ENCODE measurements at regions not wholly inside any gene's neighbourhood (a gene's known extent, or its start where the extent isn't known, plus 50 kb on each side); places are given as distances from the start of the nearest gene placed in this dataset.

DNA sequence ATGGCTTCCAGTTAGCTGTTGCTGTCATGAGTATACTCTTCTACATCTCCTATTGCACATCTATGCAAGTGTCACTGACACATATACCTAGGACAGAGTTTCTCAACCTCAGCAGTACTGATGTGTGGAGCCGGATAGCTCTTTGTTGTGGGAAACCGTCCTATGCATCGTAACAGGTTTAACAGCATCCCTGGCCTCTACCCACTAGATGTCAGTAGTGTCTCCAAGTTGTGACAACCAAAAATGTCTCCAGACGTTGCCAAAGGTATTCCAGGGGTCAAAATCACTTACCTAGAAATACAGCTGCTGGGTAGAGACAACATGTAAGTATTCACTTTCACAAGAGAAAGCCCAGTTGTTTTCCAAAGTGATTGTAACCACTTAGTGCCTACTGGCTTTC lies 637.6 kb downstream of the RNF144B start (continued):
- TF ChIP-seq, protein P1, sequence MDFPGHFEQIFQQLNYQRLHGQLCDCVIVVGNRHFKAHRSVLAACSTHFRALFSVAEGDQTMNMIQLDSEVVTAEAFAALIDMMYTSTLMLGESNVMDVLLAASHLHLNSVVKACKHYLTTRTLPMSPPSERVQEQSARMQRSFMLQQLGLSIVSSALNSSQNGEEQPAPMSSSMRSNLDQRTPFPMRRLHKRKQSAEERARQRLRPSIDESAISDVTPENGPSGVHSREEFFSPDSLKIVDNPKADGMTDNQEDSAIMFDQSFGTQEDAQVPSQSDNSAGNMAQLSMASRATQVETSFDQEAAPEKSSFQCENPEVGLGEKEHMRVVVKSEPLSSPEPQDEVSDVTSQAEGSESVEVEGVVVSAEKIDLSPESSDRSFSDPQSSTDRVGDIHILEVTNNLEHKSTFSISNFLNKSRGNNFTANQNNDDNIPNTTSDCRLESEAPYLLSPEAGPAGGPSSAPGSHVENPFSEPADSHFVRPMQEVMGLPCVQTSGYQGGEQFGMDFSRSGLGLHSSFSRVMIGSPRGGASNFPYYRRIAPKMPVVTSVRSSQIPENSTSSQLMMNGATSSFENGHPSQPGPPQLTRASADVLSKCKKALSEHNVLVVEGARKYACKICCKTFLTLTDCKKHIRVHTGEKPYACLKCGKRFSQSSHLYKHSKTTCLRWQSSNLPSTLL (IDR thresholded peaks at IDR 0.05): no peak
- TF ChIP-seq ZNF224 (CRISPR knock-in tag; IDR thresholded peaks at IDR 0.05) (no peak), NCOR1 (IDR thresholded peaks at IDR 0.05) (no peak)
- TF ChIP-seq, protein P2, sequence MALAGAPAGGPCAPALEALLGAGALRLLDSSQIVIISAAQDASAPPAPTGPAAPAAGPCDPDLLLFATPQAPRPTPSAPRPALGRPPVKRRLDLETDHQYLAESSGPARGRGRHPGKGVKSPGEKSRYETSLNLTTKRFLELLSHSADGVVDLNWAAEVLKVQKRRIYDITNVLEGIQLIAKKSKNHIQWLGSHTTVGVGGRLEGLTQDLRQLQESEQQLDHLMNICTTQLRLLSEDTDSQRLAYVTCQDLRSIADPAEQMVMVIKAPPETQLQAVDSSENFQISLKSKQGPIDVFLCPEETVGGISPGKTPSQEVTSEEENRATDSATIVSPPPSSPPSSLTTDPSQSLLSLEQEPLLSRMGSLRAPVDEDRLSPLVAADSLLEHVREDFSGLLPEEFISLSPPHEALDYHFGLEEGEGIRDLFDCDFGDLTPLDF (CRISPR knock-in tag; IDR thresholded peaks at IDR 0.05): no peak

DNA sequence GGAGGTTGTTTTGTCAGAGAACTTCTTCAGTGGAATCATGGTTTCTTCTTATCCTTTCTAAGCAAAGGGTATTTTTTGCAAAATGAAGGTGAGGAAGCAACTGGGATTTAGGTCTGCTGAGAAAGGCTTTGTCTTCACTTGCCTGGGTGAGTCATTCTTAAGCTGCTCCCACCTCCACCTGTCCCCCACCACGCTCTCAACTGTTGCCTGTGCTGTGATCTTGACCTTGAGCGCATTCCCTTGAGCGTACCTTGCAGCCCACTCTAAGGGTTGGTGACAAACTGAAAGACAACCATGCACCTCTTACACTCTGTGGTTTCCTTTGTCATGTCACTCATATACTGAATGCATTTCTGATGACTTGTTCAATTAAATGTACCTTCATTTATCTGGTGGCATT lies 641.1 kb downstream of the RNF144B start:
- 0% methylated on average over 3 of the region's 3 CpGs for WGBS (ENCODE audit: insufficient coverage, low coverage, missing lambda C conversion rate)
- no peak overlapping the region for H3K9ac ChIP-seq (ENCODE audit: insufficient read depth in 1 of 2, low read depth in 2 of 2, low read length in 2 of 2)
- no peaks in the 10 kb centered on the region for H3K79me2 ChIP-seq (ENCODE audit: control insufficient read depth, insufficient read depth, low read length)
- ChIA-PET POLR2A (no interaction called here), CTCF (ENCODE audit: low intra/inter-chr PET ratio) (no interaction called here)
- no peaks in the 10 kb centered on the region for H4K20me1 ChIP-seq (replicated peaks; ENCODE audit: control insufficient read depth, insufficient read depth, low read length)
- H3K4me3 ChIP-seq: no peak overlapping the region
- H3K27ac ChIP-seq (ENCODE audit: extremely low read depth, low read depth, low read length): no peak overlapping the region
- no peaks in the 10 kb centered on the region for H3K9me1 ChIP-seq (ENCODE audit: control insufficient read depth, insufficient read depth, low read length)
- no peaks in the 10 kb centered on the region for H3K27me3 ChIP-seq (ENCODE audit: control insufficient read depth in 2 of 2, insufficient read depth in 2 of 2, low read length in 2 of 2)
- FAIRE-seq (no peak), DNase-seq (ENCODE audit: extremely low read depth in 1 of 4, low spot score in 3 of 4) (no peak), ATAC-seq (no peak)
- no peak overlapping the region for H3K4me2 ChIP-seq (ENCODE audit: insufficient read depth, low read length)
- H3K4me1 ChIP-seq (replicated peaks in 1 of 2; ENCODE audit: control insufficient read depth in 2 of 2, insufficient read depth in 2 of 2, low read length in 2 of 2): no peaks in the 10 kb centered on the region
- TF ChIP-seq ASH1L (IDR thresholded peaks at IDR 0.05; ENCODE audit: borderline replicate concordance, low read depth, partially characterized antibody): no peak
- no peaks in the 10 kb centered on the region for H3K36me3 ChIP-seq (ENCODE audit: control insufficient read depth, insufficient read depth, low read length)
- no peaks in the 10 kb centered on the region for H3K9me3 ChIP-seq (replicated peaks; ENCODE audit: control insufficient read depth, insufficient read depth, low read depth, low read length)
- intact Hi-C loops (cut with micrococcal nuclease) (no loop called here), in situ Hi-C loops (cut with MboI) (no loop called here)
- no TSS peak for BruUV-seq (replicated peaks)
- H2AFZ ChIP-seq (ENCODE audit: low read depth, low read length): no peak overlapping the region
